IPS-15b (cell line): ENCODE measurements at regions not wholly inside any gene's neighbourhood (a gene's known extent, or its start where the extent isn't known, plus 50 kb on each side); places are given as distances from the start of the nearest gene placed in this dataset.
A peak's percentile ranks its signal among the peaks of the same experiment; 100 is the strongest.

Experiments
- H3K27me3 ChIP-seq: one replicate; pipeline ENCODE4 v1.6.1; 2013; ENCODE audit warnings: low read length; ENCODE audit not compliant: control insufficient read depth, insufficient read depth
- H3K36me3 ChIP-seq: one replicate; pipeline ENCODE4 v1.6.1; 2013; ENCODE audit warnings: low read length; ENCODE audit not compliant: control insufficient read depth, insufficient read depth
- H3K4me1 ChIP-seq: one replicate; pipeline ENCODE4 v1.6.1; 2013; ENCODE audit warnings: mild to moderate bottlenecking, low read length; ENCODE audit not compliant: control insufficient read depth, insufficient read depth
- H3K4me3 ChIP-seq: one replicate; pipeline ENCODE4 v1.5.1; 2013; ENCODE audit warnings: low read depth, low read length
- H3K9ac ChIP-seq: one replicate; pipeline ENCODE4 v1.6.1; 2013; ENCODE audit warnings: low read depth, mild to moderate bottlenecking, low read length
- H3K9me3 ChIP-seq: one replicate; pipeline ENCODE4 v1.6.1; 2013; ENCODE audit warnings: mild to moderate bottlenecking, low read length; ENCODE audit not compliant: control insufficient read depth, insufficient read depth

DNA sequence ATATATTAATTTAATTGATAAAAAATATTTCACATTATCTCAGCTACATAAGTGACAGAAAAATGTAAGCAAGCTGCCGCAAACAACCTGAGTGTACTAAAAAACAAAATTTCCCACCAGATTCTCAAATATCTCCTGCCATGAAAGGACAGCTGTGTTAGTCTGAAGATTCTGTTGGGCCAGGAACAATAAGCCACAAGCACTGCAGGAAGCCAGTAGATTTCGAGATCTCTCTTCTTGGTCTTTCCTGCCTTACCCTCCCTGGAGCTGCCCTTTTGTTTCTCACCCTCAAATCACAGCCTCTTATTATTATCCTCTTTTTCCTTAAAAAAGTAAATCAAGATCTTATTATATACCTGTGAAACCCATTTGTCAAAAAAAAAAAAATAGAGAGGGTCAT, 165.6 kb downstream of the EFNB2 start:
- H3K4me3 ChIP-seq, result no peak overlapping the region
- H3K36me3 ChIP-seq, result no peaks in the 10 kb centered on the region
- H3K27me3 ChIP-seq, result no peaks in the 10 kb centered on the region
- no peaks in the 10 kb centered on the region for H3K4me1 ChIP-seq
- no peak overlapping the region for H3K9ac ChIP-seq
- H3K9me3 ChIP-seq, result no peaks in the 10 kb centered on the region

DNA sequence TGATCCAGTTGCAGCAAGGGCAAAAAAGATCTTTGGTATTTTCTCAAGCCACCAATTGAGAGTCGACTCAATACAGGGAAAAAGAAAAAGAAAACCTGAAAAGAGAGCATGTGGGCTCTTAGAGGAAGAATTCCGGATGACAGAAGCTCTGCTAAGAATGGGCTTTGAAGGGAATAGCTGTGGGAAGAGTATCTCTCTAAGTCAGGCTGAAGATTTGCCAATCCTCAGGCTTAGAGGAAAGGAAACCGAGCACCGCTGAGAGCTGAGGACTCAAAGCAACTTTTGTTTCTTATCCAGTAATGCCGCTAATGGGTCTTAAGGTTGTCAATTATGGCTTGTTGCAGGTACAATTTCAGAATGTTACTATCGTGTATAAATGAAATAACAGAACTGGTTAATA, 166.4 kb downstream of the EFNB2 start:
- no peaks in the 10 kb centered on the region for H3K36me3 ChIP-seq
- H3K27me3 ChIP-seq, result no peaks in the 10 kb centered on the region
- no peak overlapping the region for H3K4me3 ChIP-seq
- no peaks in the 10 kb centered on the region for H3K9me3 ChIP-seq
- no peaks in the 10 kb centered on the region for H3K4me1 ChIP-seq
- H3K9ac ChIP-seq, result no peak overlapping the region

DNA sequence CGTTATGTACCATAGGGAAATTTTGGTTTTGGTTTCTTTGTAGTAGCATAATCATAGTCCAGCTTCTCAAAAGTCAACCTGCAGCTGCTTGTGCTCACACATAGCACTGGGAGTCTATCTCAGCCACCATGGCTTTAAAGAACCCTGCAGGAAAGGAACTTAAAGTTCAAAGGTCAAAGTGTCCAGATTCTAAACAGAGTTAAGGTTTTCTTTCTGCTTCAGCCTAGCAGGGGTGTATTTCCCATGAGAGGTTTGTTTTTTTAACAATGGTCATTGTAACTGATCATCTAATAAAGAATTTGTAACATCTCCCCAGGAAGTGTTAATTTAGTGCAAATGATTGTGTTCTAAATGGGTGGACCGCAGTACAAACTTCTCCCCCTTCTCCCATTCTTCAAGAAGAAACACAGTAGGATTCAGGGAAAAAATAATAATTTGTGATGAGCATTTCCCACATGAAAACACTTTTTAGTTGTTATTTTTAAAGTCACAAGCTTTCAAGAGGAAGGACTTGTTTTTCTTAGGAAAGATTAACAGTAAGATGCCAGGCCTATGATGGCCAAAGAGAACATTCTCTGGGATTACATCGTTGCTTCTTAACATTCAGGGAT, 168.0 kb downstream of the EFNB2 start:
- no peaks in the 10 kb centered on the region for H3K4me1 ChIP-seq
- no peaks in the 10 kb centered on the region for H3K27me3 ChIP-seq
- H3K4me3 ChIP-seq, result no peak overlapping the region
- H3K9ac ChIP-seq, result no peak overlapping the region
- H3K36me3 ChIP-seq, result no peaks in the 10 kb centered on the region
- H3K9me3 ChIP-seq, result no peaks in the 10 kb centered on the region

DNA sequence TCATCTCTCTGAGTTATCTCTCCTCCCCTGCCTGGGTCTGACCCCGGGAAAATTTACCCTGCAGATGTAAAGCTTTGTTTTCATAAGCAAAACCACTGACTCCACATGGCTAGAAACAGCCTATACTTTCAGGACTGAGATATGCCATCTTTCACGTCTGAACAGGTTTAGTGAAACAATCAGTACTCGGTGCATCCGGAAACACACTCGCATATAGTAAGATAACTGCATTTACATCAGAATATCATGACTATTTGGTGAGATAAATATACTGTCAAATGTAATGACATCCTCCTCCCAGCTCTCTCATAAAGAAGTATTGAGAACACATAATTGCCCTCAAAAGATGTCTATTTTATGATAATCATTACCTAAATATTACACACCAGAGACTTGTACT, 172.8 kb downstream of the EFNB2 start:
- Histone ChIP-seq H3K27me3 (no peaks in the 10 kb centered on the region), H3K36me3 (no peaks in the 10 kb centered on the region), H3K9ac (no peak overlapping the region), H3K9me3 (no peaks in the 10 kb centered on the region), H3K4me1 (no peaks in the 10 kb centered on the region), H3K4me3 (no peak overlapping the region)

DNA sequence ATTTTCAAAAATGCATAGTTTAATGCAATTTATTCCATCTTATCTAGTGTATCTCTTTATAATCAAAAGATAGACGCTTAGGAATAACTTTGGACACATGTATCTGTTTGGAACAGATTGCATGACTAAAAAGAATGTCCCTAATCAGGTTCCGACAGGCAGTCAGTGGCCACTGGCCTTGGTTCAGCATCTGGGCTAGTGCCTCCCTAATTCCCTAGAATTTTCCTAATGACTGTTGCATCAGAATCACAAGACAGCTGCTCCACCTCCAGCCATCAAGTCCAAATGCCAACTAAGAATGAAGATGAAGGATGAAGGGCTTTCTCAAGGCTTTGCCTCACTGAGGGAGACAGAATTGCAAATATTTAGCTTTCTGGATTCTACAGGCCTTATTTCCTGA, 173.8 kb downstream of the EFNB2 start:
- Histone ChIP-seq H3K9me3 (no peaks in the 10 kb centered on the region), H3K9ac (no peak overlapping the region)

DNA sequence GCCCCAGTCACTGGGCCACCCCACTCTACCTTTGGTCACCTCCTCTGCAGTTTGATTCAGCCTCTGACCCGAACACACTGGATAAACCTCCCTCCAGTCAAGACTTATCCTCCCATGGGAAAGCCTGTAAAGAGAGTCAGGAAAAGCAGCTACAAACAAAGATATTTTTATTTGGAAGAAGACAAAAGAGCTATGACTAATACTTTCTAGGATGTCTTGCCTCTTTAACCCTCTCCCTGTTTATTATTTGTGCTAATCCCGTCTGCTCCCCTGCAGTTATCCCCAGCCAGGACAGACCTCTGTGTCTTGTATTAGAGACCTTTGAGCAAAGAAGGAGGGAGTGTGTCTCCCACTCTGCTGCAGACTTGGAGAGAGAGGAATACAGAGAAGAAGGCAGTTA, 178.3 kb downstream of the EFNB2 start:
- H3K9me3 ChIP-seq, result no peaks in the 10 kb centered on the region
- no peak overlapping the region for H3K4me3 ChIP-seq
- no peaks in the 10 kb centered on the region for H3K36me3 ChIP-seq
- H3K27me3 ChIP-seq, result no peaks in the 10 kb centered on the region
- no peak overlapping the region for H3K9ac ChIP-seq
- no peaks in the 10 kb centered on the region for H3K4me1 ChIP-seq

More for the DNA sequence above, 173.8 kb downstream of the EFNB2 start:
- H3K36me3 ChIP-seq, result no peaks in the 10 kb centered on the region
- H3K4me3 ChIP-seq, result no peak overlapping the region
- H3K27me3 ChIP-seq, result no peaks in the 10 kb centered on the region
- no peaks in the 10 kb centered on the region for H3K4me1 ChIP-seq

DNA sequence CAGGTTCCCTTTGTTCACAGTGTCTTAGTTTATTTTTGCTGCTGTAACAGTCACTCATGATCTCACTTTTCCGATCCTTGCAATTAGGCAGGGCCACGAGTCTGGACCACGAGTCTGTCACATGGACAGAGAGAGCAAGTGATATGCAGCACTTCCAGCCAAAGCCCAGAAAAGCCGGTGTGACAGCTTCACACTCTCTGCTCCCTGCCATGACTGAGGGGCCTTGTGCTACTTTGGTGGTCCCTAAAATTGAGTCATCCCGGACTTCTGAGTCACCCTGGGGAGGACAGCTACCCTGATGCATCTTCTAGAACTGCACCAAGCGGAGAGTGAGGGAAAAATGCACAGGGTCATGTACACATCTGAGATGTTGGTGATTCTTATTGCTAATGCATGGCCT, 179.6 kb downstream of the EFNB2 start:
- H3K9me3 ChIP-seq, result no peaks in the 10 kb centered on the region

DNA sequence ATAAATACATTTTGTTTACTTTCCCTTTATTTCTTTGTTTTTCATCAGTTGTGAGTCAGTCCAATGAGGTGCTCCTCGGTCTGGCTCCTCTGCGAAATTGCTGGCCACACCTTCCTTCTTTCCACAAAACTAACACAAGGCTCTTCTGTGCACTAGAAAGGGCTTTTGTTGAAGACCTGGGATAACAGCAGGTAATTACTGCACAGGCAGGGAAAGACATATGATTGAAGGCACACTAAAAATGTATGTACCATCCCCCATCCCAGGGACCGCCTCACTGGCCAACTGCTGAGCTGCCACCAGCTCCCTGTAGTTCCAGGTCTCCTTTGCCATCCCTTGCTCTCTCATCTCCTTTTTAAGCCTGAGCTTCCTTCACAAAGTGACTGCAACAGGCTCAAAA, 180.5 kb downstream of the EFNB2 start:
- no peak overlapping the region for H3K9ac ChIP-seq
- H3K4me3 ChIP-seq, result no peak overlapping the region
- H3K36me3 ChIP-seq, result no peaks in the 10 kb centered on the region
- no peaks in the 10 kb centered on the region for H3K9me3 ChIP-seq
- peaks cover 12% of the 10 kb centered on the region for H3K4me1 ChIP-seq
- peaks cover 8% of the 10 kb centered on the region for H3K27me3 ChIP-seq

More for the DNA sequence above, 179.6 kb downstream of the EFNB2 start:
- Histone ChIP-seq H3K27me3 (no peaks in the 10 kb centered on the region), H3K9ac (no peak overlapping the region), H3K4me1 (peaks cover 3% of the 10 kb centered on the region), H3K4me3 (no peak overlapping the region), H3K36me3 (no peaks in the 10 kb centered on the region)

DNA sequence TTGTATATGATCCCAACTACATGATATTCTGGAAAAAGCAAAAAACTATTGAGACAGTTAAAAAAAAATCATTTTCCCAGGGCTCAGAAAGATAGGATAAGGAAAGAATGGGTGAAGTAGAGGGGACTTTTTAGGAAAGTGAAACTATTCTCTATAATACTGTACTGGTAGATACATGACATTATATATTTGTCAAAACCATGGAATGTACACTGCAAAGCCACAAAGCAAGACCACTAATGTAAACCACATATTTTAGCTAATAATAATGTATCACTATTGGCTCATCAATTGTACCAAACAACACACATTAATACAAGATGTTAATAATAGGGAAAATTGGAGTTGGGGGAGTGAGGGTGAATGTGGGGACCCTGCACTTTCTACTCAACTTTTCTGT, 182.6 kb downstream of the EFNB2 start:
- peaks cover 19% of the 10 kb centered on the region for H3K27me3 ChIP-seq
- H3K4me1 ChIP-seq, result peaks cover 19% of the 10 kb centered on the region
- H3K4me3 ChIP-seq, result no peak overlapping the region
- no peak overlapping the region for H3K9ac ChIP-seq
- no peaks in the 10 kb centered on the region for H3K36me3 ChIP-seq
- no peaks in the 10 kb centered on the region for H3K9me3 ChIP-seq

DNA sequence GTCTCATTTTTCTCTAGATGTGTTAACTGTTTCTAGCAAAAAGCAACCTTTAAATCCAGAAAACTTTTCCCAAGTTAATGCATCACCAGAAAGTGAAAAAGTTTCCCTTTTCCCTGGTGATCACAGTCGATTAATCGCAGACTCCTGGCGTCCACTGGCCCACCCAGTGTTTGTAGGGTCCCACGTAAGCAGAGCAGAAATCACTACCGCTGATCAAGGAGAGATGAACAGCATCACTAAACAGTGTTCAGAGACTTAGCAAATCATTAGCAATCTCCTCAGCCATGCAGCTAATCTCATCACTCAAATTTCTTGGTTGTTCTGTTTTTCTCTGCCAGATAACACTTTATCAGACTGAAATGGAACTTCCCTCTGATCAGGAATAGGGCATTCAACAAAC, 184.2 kb downstream of the EFNB2 start:
- peaks cover 19% of the 10 kb centered on the region for H3K27me3 ChIP-seq
- no peaks in the 10 kb centered on the region for H3K9me3 ChIP-seq
- H3K4me1 ChIP-seq, result peaks cover 22% of the 10 kb centered on the region
- H3K4me3 ChIP-seq, result no peak overlapping the region
- H3K36me3 ChIP-seq, result no peaks in the 10 kb centered on the region
- no peak overlapping the region for H3K9ac ChIP-seq

DNA sequence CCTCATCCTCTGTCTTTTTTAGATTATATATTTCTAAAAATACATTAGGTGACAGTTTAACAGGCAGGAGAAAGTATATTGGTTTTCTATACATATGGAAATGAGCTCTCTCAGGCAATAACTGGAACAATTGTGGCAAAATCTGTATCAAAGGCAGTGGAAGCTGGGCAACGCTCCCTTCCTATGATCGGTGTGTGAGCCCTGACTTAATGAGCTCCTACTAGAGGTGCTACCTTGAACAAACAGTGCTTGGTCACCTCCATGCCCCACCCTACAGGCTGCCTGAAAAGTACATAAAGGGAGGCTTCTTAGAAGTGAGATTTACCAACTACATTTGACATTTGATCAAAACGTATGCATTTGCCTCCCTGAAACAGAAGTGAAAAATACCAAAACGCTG, 185.3 kb downstream of the EFNB2 start:
- no peak overlapping the region for H3K9ac ChIP-seq
- no peaks in the 10 kb centered on the region for H3K36me3 ChIP-seq
- H3K9me3 ChIP-seq, result no peaks in the 10 kb centered on the region
- peaks cover 19% of the 10 kb centered on the region for H3K27me3 ChIP-seq
- H3K4me1 ChIP-seq, result peaks cover 22% of the 10 kb centered on the region
- H3K4me3 ChIP-seq, result no peak overlapping the region

DNA sequence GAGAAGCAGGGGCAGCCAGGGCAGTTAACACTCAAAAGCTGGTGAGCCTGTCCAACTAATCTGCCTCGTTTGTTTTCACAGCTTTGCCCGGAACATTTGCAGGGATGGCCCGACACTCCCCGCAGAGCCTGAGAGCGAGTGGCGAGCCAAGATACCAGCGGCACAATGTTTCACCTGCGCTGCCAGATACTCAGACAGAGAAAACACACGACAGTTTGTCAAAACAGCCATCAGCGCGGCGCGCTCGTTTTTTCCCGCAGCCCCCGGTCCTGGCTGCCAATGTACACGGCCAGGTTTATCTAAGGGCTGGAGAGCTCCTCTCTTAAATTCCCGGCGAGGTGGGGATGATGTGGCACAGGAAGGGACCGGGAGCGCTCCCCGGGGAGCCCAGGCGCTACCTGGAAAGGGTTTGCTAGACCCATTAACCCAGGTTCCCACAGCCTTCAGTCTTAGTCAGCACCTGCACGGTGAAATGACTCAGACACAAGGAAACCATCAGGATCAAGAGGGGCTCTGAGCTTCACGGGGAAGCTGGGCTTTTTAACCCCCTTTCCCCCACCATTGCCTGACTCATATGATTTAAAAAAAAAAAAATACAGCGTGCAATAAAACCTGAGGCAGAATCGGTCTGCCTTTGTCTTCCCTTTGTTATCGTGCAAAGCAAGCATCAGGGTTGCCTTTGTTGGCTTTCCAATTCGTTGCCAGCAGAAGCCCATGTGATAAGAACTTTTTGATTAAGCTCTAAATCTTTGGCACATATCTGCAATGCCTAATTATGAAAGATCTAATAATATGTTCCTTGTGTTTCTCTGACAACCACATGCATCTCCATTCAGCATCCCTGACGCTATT, 186.2 kb downstream of the EFNB2 start:
- peak overlapping the region; percentile 47 for H3K4me3 ChIP-seq

More for the DNA sequence above, 186.2 kb downstream of the EFNB2 start:
- H3K27me3 ChIP-seq, result peaks cover 19% of the 10 kb centered on the region
- H3K4me1 ChIP-seq, result peaks cover 25% of the 10 kb centered on the region
- no peaks in the 10 kb centered on the region for H3K36me3 ChIP-seq
- no peak overlapping the region for H3K9ac ChIP-seq
- H3K9me3 ChIP-seq, result no peaks in the 10 kb centered on the region
